SH-SY5Y (cell line): ENCODE measurements at regions not wholly inside any gene's neighbourhood (a gene's known extent, or its start where the extent isn't known, plus 50 kb on each side); places are given as distances from the start of the nearest gene placed in this dataset.

ENCODE experiments used
- GATA2 ChIP-seq: IDR thresholded peaks from 2 replicates; pipeline ENCODE4 v1.6.1; 2011; ENCODE audit warnings: mild to moderate bottlenecking, low read depth, low read length
- GATA3 ChIP-seq: IDR thresholded peaks from 2 replicates; pipeline ENCODE4 v1.6.1; 2011; ENCODE audit warnings: low read depth, mild to moderate bottlenecking, low read length, moderate library complexity

DNA sequence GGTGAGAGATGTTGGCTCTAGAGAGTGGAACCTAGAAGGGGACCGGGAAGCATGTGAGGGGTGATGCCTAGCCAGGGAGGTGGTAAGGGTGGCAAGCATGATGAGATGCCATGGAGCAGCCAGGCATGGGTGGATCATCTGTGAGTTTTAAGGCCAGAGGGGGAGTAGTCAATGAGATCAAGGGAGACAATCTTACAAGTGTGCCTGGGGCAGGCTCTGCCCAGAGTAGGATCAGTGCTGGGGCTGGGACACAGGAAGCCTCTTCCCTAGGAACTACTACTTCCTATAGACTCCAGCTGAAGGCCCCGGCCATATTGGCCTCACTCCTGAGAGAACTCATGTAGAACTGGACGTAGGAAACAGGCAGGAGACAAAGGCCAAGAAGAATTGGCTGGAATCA, 192.4 kb upstream of the CSF3R start:
- TF ChIP-seq GATA2 (no peak), GATA3 (no peak)

DNA sequence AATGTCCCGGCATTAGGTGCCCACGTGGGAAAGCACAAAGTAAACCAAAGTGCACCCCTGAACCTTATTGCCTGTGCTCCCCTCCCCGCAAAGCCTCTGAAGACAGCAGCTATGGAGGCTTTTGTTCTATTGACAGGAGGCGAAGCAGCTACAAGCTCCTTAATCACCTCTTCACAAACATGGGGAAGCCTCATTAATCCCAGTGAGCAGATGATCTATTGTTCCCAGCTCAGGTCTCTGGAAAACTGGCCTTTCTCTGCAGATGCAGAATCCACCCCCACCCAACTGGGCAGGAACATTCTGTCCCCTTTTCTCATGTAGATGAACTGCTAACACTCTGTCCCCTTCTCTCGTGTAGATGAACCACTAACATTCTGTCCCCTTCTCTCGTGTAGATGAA, 190.5 kb upstream of the CSF3R start:
- TF ChIP-seq GATA3 (no peak), GATA2 (no peak)

DNA sequence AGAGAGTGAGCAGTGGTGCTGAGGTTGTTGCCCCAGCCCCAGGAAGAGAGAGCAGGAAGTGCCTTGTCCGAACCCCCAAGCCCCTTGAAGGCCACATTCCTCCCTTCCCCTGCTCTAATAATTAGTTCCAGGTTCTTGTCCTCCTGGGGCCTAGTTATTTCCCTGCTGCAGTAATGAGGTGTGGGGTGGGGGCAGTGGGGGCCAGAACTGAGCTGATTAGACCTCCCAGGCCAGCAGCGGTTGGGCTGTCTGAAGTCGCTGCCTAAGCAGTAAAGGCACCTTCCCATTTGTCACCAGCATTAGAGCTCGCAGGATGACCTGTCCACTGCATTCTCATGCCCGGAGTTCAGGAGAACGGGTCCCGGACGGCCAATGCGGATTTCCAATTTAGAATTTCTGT, 186.5 kb upstream of the CSF3R start:
- TF ChIP-seq GATA2: no peak
- TF ChIP-seq GATA3: no peak

DNA sequence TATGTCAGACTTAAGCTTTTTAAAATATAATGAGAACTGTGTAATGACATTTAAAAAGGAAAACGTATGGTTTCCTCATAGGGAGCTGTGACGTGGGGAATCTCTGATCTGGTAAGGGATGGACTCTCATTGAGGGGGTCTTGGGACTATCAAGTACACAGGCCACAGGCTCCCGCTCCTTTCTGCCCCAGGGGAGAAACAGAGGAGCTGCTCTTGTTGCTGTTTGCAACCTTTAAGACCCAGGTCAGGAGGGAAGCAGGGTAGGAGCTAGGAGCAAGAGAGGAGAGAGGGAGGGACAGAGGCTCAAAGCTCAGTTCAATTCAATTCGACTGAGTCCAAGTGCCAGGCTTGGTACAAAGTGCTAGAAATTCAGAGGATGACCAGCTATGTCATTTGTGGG, 185.1 kb upstream of the CSF3R start:
- TF ChIP-seq GATA3 (no peak), GATA2 (no peak)

DNA sequence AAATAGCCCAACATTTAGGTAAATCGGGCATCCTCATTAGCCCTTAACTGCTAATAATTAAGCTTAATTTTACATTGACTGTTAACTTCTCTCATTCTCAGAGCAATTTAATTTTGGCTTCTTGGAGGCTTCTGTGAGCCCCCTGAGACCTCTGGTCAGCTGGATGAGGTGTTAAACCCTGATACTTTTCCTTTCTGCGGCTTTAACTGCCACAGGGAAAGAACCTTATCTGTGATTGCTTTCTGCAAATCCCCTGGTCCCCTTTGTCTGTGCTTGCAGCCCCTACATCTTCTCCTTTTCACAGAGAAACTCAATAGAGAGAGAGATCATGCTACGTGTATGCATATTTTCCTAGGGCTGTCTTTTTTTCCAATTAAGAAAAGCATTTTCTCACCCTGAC, 184.5 kb upstream of the CSF3R start:
- TF ChIP-seq GATA2 (no peak), GATA3 (no peak)

DNA sequence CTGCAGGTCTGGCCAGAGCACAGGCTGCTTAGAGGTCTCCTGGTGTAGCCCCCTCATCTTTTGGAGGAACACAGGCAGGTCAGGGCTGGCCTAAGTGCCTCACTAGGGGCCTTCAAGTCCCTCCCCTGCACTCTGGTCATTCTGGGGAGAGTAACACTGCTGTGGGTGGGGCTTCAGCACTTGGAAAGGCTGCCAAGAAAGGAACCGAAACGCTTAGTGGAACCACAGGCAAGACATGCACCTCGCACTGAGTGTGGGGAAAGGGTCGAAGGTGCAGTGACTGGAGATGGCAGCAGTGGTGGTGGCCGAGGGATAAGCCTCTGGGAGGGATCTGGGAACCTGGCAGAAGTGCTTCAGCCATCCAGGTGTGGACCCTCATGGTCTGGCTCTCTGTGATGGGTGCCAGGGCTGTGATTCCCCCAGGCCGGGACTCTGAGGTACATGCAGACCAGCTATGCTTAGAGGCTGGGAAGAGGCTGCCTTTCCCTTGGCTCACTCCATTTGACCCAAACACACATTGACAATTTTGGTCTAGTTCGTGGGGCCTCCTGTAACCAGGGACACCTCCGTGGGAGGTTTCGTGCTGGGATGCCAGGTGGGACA, 182.9 kb upstream of the CSF3R start:
- TF ChIP-seq GATA2 (no peak), GATA3 (no peak)

DNA sequence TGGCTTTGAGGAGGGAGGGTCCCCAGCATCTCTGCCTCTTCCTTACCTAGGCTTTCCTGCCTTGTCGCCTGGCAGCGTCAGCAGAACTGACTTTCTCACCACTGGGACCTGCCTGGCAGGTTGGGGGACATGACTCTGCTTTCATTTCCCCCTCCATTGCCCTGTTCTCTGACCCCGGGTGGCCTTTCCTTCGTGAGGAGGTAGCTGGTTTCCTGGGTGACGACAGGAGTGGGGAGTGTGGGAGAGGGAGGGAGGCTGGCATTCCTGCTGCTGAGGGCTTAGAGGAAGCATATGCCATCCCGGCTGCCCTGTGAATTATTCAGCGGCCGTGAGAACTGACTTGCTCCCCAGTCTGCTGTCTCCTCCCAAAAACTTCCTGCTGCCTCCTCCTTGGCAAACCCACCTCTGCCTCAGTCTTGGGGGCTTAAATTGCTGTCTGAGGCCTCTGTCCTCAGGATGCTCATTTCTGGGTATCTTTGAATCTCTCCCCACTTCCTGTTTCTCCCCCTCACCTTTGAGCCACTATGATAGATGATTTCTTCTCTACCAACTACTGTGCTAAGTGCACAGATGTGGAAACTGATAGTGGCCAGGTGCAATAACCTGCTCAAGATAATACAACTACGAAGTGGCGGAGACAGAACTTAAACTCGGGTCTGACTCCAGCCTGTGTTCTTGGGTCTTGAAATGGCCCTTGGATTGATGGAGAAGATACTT, 182.0 kb upstream of the CSF3R start:
- no peak for TF ChIP-seq GATA2
- no peak for TF ChIP-seq GATA3

DNA sequence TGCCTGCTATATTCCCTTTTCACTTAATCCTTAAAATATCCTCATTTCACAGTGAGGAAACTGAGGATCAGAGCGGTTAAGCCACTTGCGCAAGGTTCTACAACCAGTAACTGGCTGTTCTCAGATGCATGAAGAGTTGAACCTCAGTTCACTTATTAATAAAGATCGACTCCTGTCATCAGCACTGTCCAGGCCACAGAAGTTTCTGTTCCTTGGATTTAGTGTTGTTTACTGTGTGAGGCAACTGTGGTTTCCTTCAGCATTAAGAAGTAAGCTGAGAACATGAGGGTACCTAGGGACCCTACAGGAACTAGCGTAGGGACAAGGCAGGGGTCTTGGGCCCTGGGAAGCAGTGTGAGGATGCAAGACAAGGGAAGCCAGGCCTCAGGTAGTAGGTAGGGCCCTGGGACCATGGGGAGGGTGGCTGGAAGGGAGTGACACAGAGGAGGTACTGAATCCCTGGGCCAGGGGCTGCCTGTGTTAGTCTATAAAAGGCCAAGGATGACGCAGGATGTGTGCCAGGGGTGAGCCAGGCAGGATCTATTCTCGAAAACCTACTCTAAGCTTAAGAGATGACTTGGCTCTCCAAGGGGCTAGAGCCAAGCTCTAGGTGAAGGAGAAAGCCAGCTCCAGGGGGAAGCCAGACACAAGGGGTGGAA, 181.2 kb upstream of the CSF3R start:
- TF ChIP-seq GATA3 (no peak), GATA2 (no peak)

DNA sequence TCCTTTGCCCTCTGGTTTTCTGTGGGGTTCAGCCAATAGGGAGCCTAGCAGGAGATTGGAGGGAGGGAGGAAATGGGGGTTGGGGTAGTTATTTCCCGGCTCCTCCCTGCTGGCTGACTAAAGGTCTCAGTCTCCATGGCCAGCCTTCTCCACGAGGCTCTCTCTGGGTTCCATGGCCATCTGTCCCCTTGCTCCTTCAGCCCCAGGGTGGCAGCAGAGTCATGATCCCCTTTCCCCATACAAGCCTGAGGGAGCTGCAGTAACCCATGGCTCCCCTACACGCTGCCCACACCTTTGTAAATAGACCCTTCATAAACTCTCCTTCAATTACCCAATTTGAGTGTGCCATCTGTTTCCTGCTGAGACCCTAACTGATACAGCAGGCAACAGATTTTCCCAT, 176.1 kb upstream of the CSF3R start:
- TF ChIP-seq GATA3 (no peak), GATA2 (no peak)

DNA sequence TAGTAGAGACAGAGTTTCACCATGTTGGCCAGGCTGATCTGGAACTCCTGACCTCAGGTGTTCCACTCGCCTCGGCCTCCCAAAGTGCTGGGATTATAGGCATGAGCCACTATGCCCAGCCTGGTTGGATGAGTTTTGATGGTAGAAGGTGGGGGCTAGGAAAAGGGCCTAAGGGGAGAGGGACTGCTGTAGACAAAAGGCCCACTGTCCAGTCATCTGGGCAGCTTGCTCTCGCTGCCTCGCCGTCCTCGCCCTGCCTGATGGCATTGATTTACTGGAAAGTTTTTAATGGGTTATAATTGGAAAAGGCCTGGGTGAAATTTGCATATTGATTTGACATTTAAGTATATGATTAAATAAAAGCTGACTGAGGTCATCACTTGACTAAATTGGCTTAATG, 175.1 kb upstream of the CSF3R start:
- TF ChIP-seq GATA2 (no peak), GATA3 (no peak)

DNA sequence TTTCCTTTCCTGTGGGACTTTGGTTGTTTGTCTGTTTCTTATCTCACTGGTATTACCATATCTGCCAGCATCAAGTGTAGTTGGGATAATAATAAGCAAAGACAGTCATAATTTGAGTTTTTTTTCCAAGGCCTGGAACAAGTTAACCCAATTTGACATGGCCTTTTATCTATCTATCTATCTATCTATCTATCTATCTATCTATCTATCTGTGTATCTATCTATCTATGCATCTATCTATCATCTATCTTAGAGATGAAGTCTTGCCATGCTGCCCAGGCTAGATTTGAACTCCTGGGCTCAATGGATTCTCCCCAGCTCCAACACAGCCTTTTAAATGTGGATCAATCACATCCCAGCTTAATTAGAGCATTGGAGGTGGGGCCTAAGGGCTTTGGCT, 174.1 kb upstream of the CSF3R start:
- TF ChIP-seq GATA2 (no peak), GATA3 (no peak)

DNA sequence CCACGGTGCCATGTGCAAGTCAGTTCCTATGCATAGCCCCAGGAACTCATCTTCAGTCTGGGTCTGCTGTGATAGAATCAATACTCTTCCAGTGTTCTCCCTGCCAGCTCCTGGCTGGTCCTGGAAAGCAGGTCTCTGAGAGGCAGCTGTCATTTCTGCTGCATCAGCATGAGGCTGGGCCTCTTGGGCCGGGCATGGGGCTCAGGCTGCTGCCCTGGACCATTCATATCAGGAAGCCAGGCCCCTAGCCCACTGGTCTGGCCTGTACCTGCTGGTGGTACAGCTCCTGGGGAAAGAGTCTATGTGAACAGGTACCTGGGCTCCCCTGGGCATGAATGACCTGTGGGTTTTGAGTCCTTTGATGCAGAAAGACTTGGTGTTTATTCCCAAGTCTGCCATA, 173.6 kb upstream of the CSF3R start:
- TF ChIP-seq GATA3: no peak
- no peak for TF ChIP-seq GATA2

DNA sequence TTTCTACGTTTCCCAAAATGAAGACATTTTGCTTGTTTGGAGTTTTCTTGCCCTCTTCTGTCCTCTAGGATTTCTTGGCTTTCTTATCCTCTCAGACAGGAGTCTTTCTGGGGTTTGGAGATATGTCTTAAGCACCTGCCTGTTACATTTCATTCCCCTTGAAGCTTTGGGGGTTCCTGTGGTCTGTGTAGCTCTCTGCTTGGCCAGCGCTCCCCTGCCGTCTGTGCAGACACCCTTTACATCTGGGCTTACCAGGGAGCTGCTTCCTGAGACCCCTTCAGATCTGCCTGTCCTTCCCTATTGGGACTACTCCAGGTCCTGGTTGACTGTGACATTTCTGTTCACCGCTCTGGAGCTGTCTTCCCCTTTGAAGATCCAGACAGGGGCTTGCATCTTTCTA, 171.9 kb upstream of the CSF3R start:
- TF ChIP-seq GATA3: no peak
- no peak for TF ChIP-seq GATA2

DNA sequence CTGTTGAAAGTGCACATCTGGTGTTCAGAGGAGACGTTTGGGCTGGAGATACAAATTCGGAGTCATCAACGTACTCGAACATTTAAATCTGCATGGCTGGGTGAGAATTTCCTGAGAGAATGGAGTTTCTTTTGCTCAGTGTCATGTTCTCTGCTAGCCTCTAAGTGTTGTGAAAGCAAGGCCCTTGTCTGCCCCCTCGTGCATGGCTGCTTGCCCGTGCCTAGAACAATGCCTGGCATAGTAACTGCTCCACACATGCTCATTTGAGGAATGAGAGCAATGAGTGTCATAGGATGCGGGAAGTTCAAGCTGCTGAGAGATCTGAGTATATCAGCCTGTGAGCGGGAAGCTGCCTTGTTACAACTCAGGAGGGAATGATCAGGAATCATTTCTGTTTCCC, 171.1 kb upstream of the CSF3R start:
- TF ChIP-seq GATA2 (no peak), GATA3 (no peak)

DNA sequence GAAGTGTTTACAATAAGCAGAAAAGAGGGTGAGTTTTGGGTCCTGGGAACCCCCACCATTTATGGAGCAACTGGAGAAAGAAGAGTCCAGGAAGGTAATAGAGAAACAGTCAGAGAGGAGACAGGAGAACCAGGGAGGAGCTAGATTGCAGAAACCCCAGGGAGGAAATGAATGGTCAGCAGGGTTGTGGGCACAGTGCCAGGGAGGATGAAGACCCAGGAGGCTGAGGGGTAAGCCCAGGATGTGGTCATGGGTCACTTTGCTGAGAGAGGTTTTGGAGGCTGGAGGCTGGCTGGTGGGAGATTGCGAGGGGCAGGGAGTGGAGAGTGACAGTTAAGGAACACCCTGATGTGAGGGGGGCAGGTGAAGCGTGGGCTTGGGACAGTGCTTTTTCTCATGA, 169.9 kb upstream of the CSF3R start:
- TF ChIP-seq GATA3: no peak
